ENCODE measurements at regions not wholly inside any gene's neighbourhood (a gene's known extent, or its start where the extent isn't known, plus 50 kb on each side); places are given as distances from the start of the nearest gene placed in this dataset.

GRCh38 chr11:37422511-37422910 is 824.5 kb upstream of the RAG2 start:
- Histone ChIP-seq H3K4me3 (no peak overlapping the region), H3K27ac (no peak overlapping the region)
- no peak for TF ChIP-seq CTCF (IDR thresholded peaks at IDR 0.05)
- no peak for DNase-seq (ENCODE audit: low spot score)

GRCh38 chr11:37411289-37411688 is 813.3 kb upstream of the RAG2 start:
- H3K27ac ChIP-seq = no peak overlapping the region
- no peak for DNase-seq (ENCODE audit: low spot score)
- no peak overlapping the region for H3K4me3 ChIP-seq
- TF ChIP-seq CTCF (IDR thresholded peaks at IDR 0.05) = no peak

GRCh38 chr11:37409124-37409523 is 811.1 kb upstream of the RAG2 start:
- DNase-seq (ENCODE audit: low spot score) = no peak
- H3K27ac ChIP-seq = no peak overlapping the region
- H3K4me3 ChIP-seq = no peak overlapping the region
- TF ChIP-seq CTCF (IDR thresholded peaks at IDR 0.05) = no peak

GRCh38 chr11:37407461-37407860 is 809.4 kb upstream of the RAG2 start:
- H3K27ac ChIP-seq = no peak overlapping the region
- no peak for DNase-seq (ENCODE audit: low spot score)
- no peak for TF ChIP-seq CTCF (IDR thresholded peaks at IDR 0.05)
- no peak overlapping the region for H3K4me3 ChIP-seq

- TF ChIP-seq CTCF (IDR thresholded peaks at IDR 0.05) = no peak
Measured at GRCh38 chr11:37406651-37407050, 808.6 kb upstream of the RAG2 start.

GRCh38 chr11:37404231-37404630 is 806.2 kb upstream of the RAG2 start:
- DNase-seq (ENCODE audit: low spot score) = no peak
- Histone ChIP-seq H3K4me3 (no peak overlapping the region), H3K27ac (no peak overlapping the region)
- TF ChIP-seq CTCF (IDR thresholded peaks at IDR 0.05) = no peak

More at GRCh38 chr11:37406651-37407050, 808.6 kb upstream of the RAG2 start:
- DNase-seq (ENCODE audit: low spot score) = no peak
- H3K4me3 ChIP-seq = no peak overlapping the region
- no peak overlapping the region for H3K27ac ChIP-seq

- no peak for DNase-seq (ENCODE audit: low spot score)
- TF ChIP-seq CTCF (IDR thresholded peaks at IDR 0.05) = no peak
- Histone ChIP-seq H3K27ac (no peak overlapping the region), H3K4me3 (no peak overlapping the region)
Measured at GRCh38 chr11:37402663-37403062, 804.6 kb upstream of the RAG2 start.

Measured in coronary artery (tissue), 2 donors.